ENCODE measurements at regions not wholly inside any gene's neighbourhood (a gene's known extent, or its start where the extent isn't known, plus 50 kb on each side); places are given as distances from the start of the nearest gene placed in this dataset.
"Not testable (repeated sequence)": the region's sequence is repeated elsewhere in the genome, so short reads cannot be mapped to it uniquely, and the experiment has no call there.

DNA sequence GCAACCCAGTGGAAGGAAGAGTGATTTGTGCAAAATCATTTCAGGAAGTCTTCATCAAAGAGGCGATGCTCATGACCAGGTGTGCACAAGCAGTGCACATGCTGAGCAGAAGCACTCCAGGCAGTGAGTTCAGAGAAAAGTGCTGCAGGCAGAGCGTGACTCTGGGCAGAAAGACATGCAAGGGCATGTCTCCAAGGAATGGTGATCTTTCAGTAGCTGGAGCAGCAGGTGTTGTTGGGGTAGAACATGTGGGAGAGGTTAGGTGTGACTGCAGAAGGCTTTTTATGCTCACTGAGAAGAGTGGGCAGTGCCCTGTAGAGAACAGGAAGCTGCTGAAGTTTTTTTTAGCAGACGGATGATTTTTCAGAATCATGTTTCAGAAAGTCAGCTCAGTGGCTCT, 545.4 kb upstream of the TLE4 start:
- no peak for DNase-seq

GRCh38 chr9:79028101-79028500, 543.7 kb upstream of the TLE4 start:
- DNase-seq = no peak

- DNase-seq = no peak
Measured at GRCh38 chr9:79034583-79034982, 537.2 kb upstream of the TLE4 start.

DNA sequence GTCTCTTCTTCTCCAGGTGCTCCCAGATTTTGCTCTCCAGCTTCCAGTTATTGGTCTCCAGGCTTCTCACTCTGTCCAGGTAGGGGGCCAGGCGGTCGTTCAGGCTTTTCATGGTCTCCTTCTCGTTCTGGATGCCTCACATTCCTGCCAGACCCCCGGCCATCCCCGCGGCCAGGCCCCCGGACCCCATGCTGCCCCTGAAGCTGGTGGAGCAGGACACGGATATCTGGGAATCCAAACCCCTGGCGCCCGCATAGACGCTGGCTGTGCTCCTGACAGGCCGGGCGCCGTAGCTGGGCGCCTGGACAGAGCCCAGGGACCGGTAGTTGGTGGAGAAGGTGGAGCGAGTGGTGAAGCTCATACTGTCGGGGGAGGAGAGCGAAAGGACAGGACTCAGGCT, 534.4 kb upstream of the TLE4 start:
- DNase-seq = no peak

GRCh38 chr9:79040671-79041070, 531.1 kb upstream of the TLE4 start:
- DNase-seq = no peak

DNA sequence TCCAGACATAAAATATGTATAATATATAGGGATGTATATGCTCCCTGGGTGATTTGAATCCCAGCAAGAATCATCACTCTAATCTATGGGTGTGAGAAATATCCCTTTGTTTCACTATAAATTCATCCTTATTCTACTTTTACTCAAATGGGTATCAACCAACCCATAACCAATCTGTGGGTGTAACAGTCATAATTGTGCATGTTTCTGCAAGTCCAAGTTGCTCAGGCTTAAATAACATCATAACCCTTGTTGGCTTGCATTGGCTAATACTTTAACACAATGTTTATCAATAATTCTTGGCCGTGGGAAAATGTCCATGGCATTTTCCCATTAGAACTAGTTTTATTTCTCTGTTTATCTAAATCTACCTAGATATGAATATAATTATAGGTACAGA, 530.5 kb upstream of the TLE4 start:
- no peak for DNase-seq

DNA sequence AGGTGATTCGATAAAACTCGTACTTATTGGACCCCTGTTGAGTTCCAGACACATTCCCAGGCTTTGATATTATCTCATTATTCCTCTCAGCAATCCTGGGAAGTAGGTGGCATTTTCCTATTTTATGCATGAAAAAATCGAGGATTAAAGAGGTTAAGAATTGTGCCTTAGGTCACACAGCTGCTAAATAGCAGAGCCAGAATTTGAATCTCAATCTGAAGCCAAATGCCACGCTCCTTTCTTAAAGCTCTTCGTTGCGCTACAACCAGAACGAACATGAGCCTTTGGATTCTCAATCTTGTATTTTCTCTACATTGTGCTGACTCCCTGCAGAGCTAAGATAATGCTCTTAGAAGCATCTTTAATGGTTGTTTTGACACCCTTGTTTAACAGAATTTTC, 527.8 kb upstream of the TLE4 start:
- no peak for DNase-seq

GRCh38 chr9:79046401-79046800, 525.4 kb upstream of the TLE4 start:
- DNase-seq = no peak

- DNase-seq = no peak
Measured at GRCh38 chr9:79049371-79049770, 522.4 kb upstream of the TLE4 start.

DNA sequence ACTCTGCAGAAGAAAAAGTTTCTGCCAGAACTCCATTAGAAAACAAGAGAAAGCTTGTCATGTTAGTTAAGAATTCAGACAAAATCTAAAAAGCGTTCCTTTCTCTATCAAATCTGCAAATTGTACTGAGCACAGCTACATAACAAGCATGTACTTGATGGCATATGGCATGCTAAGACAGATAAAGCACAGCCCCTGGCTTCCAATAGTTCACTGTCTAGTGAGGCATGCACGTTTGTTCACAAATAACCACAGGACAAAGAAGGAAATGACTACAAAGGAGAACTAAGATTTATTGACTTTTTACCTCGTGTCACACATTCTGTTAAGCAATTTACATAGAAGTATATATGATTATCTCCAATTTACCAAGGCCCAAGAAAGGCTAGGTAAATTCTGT, 518.2 kb upstream of the TLE4 start:
- DNase-seq = no peak

- DNase-seq = no peak
Measured at GRCh38 chr9:79054500-79054899, 517.3 kb upstream of the TLE4 start.

DNA sequence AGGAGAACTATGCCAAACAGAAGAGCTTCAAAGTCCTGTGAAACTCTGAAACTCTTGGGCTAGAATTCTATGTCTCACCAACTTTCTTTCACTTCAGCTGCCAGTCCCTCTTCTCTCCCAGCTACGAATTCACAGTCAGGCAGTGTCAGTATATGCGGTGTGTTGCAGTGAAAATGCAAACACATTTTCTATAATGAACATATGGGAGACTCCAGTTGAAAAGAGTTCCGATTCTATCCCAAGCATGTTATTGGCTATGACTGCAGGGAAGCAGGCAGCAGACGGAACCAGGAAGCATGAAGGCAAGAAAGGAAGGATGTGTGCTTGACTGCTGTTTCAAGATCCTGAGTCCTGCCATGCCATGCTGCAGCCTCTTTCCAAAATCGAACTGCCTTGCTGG, 515.7 kb upstream of the TLE4 start:
- DNase-seq = no peak

DNA sequence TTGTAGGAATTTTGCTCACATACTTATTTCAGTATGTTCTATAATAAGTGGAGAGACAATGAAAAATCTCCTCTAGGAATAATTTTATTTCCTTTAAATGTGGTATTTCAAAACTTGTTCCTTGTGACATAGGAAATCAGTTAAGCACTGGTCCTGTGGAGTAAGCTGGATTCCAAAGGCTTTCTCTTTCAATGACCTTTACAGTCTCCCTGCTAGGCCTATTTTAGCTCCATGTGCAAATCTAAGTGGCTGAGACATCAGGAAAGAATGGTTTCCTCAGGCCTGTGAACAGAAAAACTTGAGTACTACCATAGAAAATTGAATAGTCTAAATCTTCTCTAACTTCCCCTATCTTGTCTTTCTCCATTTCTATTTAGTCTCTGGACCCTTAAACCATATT, 514.2 kb upstream of the TLE4 start:
- DNase-seq = no peak

DNA sequence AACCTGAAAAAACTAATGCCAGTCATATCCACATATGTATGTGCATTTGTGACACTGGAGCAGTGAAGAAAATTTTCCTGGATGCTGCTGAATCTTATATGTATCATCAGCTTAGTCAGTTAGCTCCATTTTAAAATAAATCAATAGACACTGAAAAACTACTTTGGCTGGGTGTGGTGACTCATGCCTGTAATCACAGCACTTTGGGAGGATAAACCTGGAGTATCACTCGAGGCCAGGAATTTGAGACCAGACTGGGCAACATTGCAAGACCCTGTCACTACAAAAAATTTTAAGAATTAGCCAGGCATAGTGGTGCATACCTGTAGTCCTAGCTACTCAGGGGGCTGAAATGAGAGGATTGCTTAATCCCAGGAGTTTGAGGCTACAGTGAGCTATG, 511.0 kb upstream of the TLE4 start:
- no peak for DNase-seq

GRCh38 chr9:79061752-79062616, 509.8 kb upstream of the TLE4 start:
- no peak for DNase-seq

DNA sequence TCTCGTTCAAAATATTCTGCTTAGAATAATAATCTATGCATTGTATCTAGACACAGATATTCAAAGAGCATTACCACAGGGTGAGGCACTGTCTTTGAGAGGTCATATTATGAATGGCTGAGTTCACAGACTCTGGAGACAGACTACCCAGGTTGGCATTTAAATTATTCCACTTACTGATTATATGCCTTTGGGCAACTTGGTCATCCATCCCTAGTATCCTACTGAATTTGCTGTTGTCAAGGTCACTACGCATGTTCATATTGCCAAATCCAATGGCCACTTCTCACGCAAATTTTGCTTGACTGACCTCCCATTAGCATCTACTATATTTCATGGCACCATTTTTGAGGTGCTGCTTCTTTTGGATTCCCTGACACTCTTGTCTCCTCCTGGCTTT, 498.6 kb upstream of the TLE4 start:
- DNase-seq = no peak

DNA sequence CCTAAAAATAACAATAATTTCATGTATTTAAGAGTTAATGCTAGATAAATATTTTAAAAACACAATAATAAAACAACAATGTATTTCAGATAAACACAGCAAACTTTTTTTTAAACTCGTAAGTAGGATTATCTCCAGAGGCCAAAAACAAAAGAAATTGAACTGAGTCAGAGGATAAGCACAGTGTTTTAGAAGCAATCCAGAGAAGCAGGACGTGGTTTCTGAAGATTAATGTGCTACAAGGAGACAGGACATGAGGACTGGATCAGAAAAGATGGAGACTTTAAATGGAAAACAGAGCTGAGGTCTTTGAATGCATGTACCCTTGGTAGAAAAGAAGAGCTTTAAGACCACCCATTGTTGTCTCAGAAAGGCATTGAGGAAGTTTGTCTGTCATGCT, 491.2 kb upstream of the TLE4 start:
- no peak for DNase-seq

GRCh38 chr9:79083621-79084020, 488.1 kb upstream of the TLE4 start:
- DNase-seq = no peak

DNA sequence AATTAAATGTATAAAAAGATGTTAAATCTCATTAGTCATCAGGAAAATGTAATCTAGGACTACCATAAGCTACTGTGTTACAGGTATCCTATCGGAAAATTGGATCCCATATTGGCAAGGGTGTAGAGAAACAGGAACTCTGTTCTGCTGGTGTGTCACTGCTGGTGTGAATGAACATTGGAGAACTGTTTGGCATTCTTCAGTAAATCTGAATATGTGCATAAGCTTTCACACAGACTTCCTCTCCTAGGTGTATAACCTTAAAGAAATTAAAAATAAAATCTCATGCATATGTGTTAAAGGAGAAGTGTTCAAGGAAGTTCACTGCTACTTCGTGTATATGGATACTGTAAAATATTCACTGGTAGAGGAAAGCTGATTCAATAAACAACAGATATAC, 484.6 kb upstream of the TLE4 start:
- no peak for DNase-seq

GRCh38 chr9:79089054-79089560, 482.7 kb upstream of the TLE4 start:
- no peak for DNase-seq

GRCh38 chr9:79089851-79090250, 481.9 kb upstream of the TLE4 start:
- not testable (repeated sequence) for DNase-seq

- DNase-seq = not testable (repeated sequence)
Measured at GRCh38 chr9:79103257-79103656, 468.5 kb upstream of the TLE4 start.

GRCh38 chr9:79104216-79104615, 467.5 kb upstream of the TLE4 start:
- DNase-seq = no peak

GRCh38 chr9:79104951-79105350, 466.8 kb upstream of the TLE4 start:
- no peak for DNase-seq

All from T-helper 1 cell (primary cell).